ENCODE measurements at regions not wholly inside any gene's neighbourhood (a gene's known extent, or its start where the extent isn't known, plus 50 kb on each side); places are given as distances from the start of the nearest gene placed in this dataset.
"Not testable (repeated sequence)": the region's sequence is repeated elsewhere in the genome, so short reads cannot be mapped to it uniquely, and the experiment has no call there.

DNA sequence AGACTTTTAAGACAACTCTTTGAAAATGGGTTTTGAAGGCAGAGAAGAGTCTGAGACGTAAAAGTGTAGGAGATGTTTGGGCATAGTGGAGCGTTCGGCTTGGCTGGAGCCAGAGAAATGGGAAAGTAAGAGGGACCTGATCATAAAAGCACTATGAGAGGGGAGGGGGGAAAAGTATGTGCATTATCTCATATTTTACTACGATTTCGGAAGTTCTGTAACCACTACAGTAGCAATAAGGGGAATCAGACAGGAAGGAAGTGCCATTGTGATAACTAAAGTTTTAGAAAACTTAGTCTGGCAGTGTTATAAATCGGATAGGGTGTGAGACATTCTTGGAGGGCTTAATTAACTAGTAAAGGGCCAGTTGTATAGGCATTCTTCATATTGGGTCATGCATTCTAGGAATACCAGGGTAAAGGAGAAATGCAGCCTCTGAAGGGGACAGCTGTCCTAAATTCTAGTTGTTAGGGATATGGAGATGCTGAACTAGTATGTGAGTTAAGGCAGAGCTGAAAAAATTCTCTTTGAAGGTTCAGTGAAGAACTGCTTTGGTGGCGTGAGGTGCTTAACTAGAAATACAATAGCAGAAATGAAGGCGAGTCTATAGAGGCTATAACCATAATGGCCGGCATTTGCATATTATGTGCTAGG, 83.8 kb upstream of the FREM1 start:
- Mint-ChIP-seq H3K4me1 (ENCODE audit: low read depth) (peaks cover 43% of the 10 kb centered on the region), H3K36me3 (ENCODE audit: low read depth) (no peaks in the 10 kb centered on the region), H3K9me3 (no peaks in the 10 kb centered on the region), H3K27ac (peak overlapping the region; percentile 74), H3K27me3 (ENCODE audit: low read depth) (no peaks in the 10 kb centered on the region), H3K4me3 (peak overlapping the region; percentile 79)

DNA sequence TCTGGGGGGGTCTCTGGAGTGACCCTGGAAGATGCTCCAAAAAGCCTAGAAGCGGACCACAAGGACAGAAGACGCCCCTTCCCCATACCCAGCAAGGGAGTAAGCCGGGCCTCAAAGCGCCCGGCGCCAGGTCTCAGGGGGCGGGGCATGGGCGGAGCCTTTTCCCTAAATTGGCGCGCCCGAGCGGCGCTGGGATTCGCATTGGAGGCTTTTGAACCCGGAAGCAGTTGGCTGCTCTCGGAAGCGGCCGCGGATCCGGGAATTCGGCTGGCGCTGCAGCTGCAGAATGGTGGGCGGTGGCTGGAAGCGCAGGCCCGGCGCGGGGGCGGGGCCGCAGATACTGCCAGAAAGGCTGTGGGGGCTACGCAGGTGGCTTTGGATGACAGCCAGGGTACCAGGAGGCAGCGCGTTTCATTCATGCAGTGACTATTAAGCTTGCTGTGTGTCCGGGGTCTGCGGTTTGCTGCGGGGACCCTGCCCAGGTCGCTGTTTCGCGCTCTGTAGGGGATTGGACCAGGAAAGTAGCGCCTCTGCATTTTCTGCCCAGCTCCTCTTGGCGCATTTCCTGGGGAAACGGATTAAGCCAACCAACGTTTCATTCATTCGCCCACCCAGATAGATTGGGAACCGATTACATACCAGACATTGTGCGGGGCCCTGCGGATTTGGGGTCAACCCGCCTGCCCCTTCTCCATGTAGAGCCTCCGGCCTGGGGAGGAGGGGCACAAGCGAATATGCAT, 83.0 kb upstream of the FREM1 start:
- Mint-ChIP-seq H3K4me3 (peak overlapping the region; percentile 79), H3K27ac (peak overlapping the region; percentile 74), H3K36me3 (ENCODE audit: low read depth) (no peaks in the 10 kb centered on the region), H3K9me3 (no peaks in the 10 kb centered on the region), H3K27me3 (ENCODE audit: low read depth) (peaks cover 2% of the 10 kb centered on the region), H3K4me1 (ENCODE audit: low read depth) (peaks cover 41% of the 10 kb centered on the region)

DNA sequence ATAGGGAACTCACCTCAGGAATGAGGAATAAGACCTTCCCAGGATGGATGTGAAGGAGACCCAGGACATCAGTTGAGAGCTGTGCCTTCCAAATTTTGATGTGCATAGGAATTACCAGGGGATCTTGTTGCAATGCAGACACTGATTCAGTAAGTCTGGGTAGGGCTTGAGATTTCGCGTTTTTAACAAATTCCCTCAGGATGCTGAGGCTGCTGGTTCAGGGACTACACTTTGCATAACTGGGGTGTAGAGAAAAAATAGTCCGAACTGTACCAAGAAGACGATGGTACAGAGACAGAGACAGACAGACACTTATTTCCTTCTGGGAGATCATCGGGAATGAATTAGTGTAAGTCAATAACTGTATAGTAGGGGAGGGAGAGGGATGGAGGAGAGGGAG, 82.3 kb upstream of the FREM1 start:
- Mint-ChIP-seq H3K4me1 (ENCODE audit: low read depth) (peaks cover 41% of the 10 kb centered on the region), H3K9me3 (no peaks in the 10 kb centered on the region), H3K36me3 (ENCODE audit: low read depth) (no peaks in the 10 kb centered on the region), H3K27me3 (ENCODE audit: low read depth) (peaks cover 8% of the 10 kb centered on the region), H3K27ac (peak overlapping the region; percentile 60), H3K4me3 (peak overlapping the region; percentile 79)

DNA sequence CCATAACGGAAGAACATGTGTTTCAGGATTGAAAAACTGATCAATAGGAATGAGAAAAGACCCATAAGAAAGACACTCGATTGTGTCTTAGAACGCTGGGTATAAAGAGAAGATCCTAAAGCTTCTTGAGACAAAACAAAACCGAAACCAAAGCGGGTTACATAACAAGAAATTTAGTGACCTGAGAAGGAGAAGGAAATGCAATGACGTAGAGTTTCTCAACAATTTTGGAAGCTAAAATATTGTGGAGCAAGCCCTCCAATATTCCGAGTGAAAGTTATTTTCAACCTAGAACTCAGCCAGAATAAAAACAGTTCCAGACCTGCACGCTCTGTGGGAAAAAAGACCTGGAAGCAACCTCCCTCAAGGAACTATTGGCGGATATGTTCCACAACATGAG, 81.9 kb upstream of the FREM1 start:
- peak overlapping the region; percentile 60 for H3K27ac Mint-ChIP-seq
- peaks cover 41% of the 10 kb centered on the region for H3K4me1 Mint-ChIP-seq (ENCODE audit: low read depth)
- H3K9me3 Mint-ChIP-seq, result no peaks in the 10 kb centered on the region
- H3K27me3 Mint-ChIP-seq (ENCODE audit: low read depth), result peaks cover 8% of the 10 kb centered on the region
- peak overlapping the region; percentile 79 for H3K4me3 Mint-ChIP-seq
- no peaks in the 10 kb centered on the region for H3K36me3 Mint-ChIP-seq (ENCODE audit: low read depth)

DNA sequence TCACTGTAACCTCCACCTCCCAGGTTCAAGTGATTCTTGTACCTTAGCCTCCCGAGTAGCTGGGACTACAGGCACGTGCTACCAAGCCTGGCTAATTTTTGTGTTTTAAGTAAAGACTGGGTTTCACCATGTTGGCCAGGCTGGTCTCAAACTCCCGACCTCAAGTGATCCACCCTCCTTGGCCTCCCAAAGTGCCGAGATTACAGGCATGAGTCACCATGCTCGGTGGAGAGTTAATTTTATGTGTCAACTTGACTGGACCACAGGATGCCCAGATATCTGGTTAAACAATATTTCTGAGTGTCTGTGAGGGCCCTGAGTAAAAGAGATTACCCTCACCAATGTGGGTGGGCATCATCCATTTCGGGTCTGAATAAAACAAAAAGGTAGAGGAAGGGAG, 80.4 kb upstream of the FREM1 start:
- H3K4me1 Mint-ChIP-seq (ENCODE audit: low read depth), result peaks cover 37% of the 10 kb centered on the region
- not testable (repeated sequence) for H3K9me3 Mint-ChIP-seq; H3K36me3 Mint-ChIP-seq (ENCODE audit: low read depth); H3K4me3 Mint-ChIP-seq; H3K27ac Mint-ChIP-seq; H3K27me3 Mint-ChIP-seq (ENCODE audit: low read depth)

DNA sequence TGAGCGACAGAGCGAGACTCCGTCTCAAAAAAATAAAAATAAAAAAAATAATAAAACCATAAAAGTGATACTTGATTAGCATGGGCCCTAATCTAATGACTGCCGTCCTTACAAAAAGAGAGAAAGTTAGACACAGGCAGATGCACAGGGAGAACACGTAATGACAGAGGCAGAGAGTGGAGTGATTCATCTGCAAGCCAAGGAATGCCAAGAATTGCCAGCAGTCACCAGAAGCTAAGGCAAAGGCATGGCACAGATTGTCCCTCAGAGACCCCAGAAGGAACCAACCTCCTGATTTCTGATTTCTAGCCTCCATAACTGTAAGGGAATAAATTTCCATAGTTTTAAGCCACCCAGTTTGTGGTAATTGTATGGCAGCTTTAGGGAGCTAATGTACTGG, 79.6 kb upstream of the FREM1 start:
- Mint-ChIP-seq H3K27ac (no peak overlapping the region), H3K9me3 (no peaks in the 10 kb centered on the region), H3K36me3 (ENCODE audit: low read depth) (no peaks in the 10 kb centered on the region), H3K4me3 (no peak overlapping the region), H3K27me3 (ENCODE audit: low read depth) (peaks cover 8% of the 10 kb centered on the region), H3K4me1 (ENCODE audit: low read depth) (peaks cover 35% of the 10 kb centered on the region)

DNA sequence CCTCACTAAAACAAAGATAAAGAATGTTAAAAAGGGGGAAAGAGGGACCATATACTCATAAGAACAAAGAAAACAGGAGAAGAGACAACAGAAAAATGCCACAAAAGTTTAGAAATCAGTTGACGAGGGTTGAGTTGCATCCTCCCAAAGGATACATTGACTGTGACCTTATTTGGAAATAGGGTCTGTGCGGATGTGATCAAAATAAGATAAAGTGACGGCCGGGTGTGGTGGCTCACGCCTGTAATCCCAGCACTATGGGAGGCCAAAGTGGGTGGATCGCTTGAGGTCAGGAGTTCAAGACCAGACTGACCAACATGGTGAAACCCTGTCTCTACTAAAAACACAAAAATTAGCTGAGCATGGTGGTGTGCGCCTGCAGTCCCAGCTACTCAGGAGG, 79.1 kb upstream of the FREM1 start:
- H3K4me3 Mint-ChIP-seq; H3K27me3 Mint-ChIP-seq (ENCODE audit: low read depth); H3K27ac Mint-ChIP-seq; H3K36me3 Mint-ChIP-seq (ENCODE audit: low read depth); H3K9me3 Mint-ChIP-seq: not testable (repeated sequence)
- peaks cover 31% of the 10 kb centered on the region for H3K4me1 Mint-ChIP-seq (ENCODE audit: low read depth)

DNA sequence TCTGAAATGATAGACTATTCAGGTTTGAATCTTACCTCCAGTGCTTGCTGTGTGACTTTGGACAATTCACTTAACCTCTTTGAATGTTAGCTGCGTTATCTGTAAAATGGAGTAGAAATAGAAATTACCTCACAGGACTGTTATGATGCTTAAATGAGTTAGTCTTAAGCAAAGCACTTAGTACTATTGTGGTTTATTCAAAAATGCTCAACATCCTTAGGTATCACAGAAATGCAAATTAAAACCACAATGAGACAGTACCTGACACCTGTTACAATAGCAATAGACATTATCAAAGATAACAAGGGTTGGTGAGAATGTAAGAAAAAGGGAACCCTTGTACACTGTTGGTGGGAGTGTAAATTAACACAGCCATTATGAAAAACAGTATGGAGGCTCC, 77.6 kb upstream of the FREM1 start:
- Mint-ChIP-seq H3K36me3 (ENCODE audit: low read depth) (no peaks in the 10 kb centered on the region), H3K4me3 (no peak overlapping the region), H3K27ac (no peak overlapping the region), H3K9me3 (no peaks in the 10 kb centered on the region), H3K4me1 (ENCODE audit: low read depth) (peaks cover 22% of the 10 kb centered on the region), H3K27me3 (ENCODE audit: low read depth) (peaks cover 8% of the 10 kb centered on the region)

DNA sequence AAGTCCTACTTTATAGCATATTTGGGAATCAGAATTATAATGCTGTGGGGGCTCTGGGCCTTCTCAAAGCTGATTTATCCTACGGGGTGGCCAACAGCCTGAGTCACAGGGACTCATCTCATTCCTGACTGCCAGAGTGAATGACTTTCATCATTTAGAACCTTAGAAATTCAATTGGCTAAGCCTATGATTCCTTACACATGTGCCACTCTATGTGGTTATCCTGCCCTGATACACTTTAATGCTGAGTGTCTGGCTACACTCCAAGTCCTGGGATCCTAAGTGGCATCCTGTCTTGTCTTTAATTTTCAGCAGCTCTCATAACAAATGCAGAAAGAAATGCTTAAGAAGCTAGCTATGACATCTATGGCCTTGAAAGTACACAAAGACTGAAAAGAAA, 75.2 kb upstream of the FREM1 start:
- H3K4me1 Mint-ChIP-seq (ENCODE audit: low read depth), result peaks cover 6% of the 10 kb centered on the region
- H3K27ac Mint-ChIP-seq, result no peak overlapping the region
- H3K4me3 Mint-ChIP-seq, result no peak overlapping the region
- H3K9me3 Mint-ChIP-seq, result no peaks in the 10 kb centered on the region
- H3K27me3 Mint-ChIP-seq (ENCODE audit: low read depth), result peaks cover 12% of the 10 kb centered on the region
- no peaks in the 10 kb centered on the region for H3K36me3 Mint-ChIP-seq (ENCODE audit: low read depth)

DNA sequence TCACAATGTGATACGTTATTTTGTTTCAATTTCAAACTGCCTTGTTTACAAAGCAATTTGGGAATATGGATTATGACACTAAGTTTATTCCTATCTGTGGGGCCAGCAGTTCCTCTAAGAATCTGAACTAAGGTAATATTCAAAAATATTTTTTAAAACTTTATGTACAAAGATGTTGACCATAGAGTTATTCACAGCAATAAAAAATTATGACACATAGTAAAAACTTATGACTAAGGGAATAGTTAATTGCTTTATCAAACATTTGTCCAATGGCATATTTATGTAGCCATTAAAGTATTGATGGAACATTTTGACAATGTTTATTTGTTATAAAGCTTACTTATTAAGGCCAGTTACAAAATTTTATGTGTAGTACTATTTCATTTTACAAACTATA, 73.4 kb upstream of the FREM1 start:
- Mint-ChIP-seq H3K4me1 (ENCODE audit: low read depth) (peaks cover 6% of the 10 kb centered on the region), H3K9me3 (no peaks in the 10 kb centered on the region), H3K27me3 (ENCODE audit: low read depth) (peaks cover 12% of the 10 kb centered on the region), H3K36me3 (ENCODE audit: low read depth) (no peaks in the 10 kb centered on the region), H3K4me3 (no peak overlapping the region), H3K27ac (no peak overlapping the region)

DNA sequence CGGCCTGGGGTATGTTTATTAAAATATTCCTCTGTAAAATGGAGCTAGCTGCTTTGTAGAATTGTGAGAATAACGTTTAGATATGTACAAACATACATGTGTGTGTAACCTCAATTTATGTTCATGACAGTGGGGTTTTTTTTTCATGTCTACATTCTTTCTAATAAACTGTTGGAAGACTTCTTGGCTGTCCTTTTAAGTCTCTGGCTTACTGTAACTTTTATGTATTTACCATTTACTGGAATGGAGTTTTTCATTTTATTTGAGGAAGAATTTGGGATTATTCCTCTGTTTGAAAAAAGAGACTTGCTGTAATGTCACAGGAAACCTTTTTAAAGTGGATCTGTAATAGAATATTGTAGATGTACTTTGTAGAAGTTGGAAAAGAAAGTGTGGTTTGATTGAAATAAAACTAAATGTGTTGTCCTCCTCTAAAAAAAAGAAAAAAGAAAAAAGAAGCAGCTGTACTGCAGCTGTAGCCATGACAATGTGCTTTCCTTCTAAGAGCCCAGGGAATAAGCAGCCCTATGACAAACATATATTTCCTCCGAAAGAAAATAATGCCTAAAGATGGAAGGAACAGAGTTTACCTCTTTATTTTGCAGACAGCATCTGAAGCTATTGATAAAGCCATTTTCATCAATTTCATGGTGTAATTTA, 71.2 kb upstream of the FREM1 start:
- Mint-ChIP-seq H3K4me1 (ENCODE audit: low read depth) (peaks cover 2% of the 10 kb centered on the region), H3K4me3 (no peak overlapping the region), H3K27ac (no peak overlapping the region), H3K36me3 (ENCODE audit: low read depth) (no peaks in the 10 kb centered on the region), H3K9me3 (no peaks in the 10 kb centered on the region), H3K27me3 (ENCODE audit: low read depth) (peaks cover 4% of the 10 kb centered on the region)

DNA sequence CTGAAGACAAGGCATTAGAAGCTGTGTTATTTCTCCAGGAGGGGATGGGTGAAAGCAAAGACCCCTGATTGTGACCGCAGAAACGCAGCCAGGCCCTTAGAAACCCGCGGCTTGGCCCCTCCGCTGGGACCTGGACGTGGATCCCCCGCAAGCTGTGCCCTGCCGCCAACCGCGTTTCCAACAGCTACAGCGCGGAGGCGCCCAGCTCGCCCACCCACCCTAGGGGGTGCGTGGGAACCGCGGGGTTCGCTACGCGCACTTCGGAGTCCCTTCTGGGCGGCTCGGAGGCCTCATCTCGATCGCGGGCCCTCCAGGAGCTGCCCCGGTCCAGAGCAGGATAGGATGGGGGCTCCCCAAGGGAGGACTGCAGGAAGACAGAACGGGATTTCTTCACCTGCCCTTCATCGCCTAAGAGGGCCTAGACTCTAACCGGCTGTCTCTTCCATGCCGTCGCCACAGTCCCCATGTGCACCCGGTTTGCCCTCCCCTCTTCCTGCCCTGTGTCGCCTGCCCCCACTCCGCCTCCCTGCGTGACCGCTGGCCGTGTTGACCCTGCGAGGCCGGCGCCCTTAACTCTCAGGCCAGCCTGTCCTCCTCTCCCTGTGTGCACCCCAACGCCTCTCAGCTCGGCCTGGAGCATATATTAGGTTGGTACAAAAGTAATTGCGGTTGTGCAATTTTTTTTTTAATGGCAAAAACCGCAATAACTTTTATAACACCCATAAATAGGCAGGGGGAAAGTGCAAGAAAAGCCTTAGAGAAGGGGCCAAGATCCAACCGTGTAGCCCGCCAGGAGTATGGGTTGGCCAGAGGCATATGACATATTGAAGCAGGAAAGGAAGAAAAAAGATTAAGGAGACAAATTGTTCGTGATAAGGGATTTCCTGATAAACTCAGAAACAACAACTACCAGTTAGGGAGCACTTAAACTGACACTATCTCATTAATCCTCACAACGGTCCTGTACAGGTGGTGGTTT, 68.1 kb upstream of the FREM1 start:
- H3K4me3 Mint-ChIP-seq, result no peak overlapping the region

DNA sequence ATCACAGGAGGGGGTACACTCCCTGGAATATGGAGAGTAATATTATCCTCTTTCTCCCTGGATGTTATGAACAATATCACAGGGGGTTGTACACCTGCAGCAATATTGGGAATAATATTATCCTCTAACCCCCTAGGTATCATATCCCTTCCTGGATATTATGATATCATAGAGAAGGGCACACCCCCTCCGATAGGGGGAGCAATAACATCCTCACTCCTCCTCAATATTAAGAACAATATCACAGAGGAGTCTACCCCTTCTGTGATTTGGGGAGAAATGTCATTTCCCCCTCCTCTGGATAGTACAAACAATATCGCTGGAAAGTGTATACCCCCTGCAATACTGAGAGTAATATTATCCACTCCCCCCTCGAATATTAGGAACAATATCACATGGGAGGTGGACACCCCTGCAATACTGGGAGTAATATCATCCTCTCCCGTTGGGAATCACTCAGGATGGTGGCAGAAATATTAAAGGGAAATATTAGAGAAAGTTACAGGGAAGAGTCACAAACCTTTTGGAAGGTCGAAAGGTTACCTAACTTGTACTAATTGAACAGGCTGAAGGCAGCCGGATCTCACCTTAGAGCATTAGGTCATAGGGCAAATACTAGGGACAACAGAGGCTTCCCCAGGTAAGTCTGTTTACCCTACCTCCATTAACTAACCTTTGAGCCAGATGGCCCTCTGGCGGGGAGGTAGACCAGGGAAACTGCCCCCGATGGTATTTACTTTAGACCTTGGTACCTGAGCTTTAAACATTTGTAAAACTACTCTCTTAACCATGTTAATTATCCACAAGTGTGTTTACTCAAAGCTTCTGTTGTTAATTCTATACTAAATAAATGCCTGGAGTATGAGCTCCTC, 57.5 kb upstream of the FREM1 start:
- H3K27me3 Mint-ChIP-seq (ENCODE audit: low read depth), result peaks cover 15% of the 10 kb centered on the region
- peaks cover 2% of the 10 kb centered on the region for H3K4me1 Mint-ChIP-seq (ENCODE audit: low read depth)
- H3K36me3 Mint-ChIP-seq (ENCODE audit: low read depth), result no peaks in the 10 kb centered on the region
- peaks cover 2% of the 10 kb centered on the region for H3K9me3 Mint-ChIP-seq
- H3K4me3 Mint-ChIP-seq, result no peak overlapping the region
- no peak overlapping the region for H3K27ac Mint-ChIP-seq

More for the DNA sequence above, 68.1 kb upstream of the FREM1 start:
- Mint-ChIP-seq H3K27ac (no peak overlapping the region), H3K9me3 (no peaks in the 10 kb centered on the region), H3K4me1 (ENCODE audit: low read depth) (no peaks in the 10 kb centered on the region), H3K27me3 (ENCODE audit: low read depth) (peaks cover 4% of the 10 kb centered on the region), H3K36me3 (ENCODE audit: low read depth) (no peaks in the 10 kb centered on the region)

All from T-helper 1 cell treated with Interleukin-12 subunit alpha and Interleukin-12 subunit beta and Interleukin-4 antibody, amounts not matched to agents 30 μg/mL and 1 μg/mL, for 36 hours (primary cell).